DND-41 (cell line): ENCODE measurements at regions not wholly inside any gene's neighbourhood (a gene's known extent, or its start where the extent isn't known, plus 50 kb on each side); places are given as distances from the start of the nearest gene placed in this dataset.

ENCODE experiments used
- CTCF ChIP-seq: IDR thresholded peaks from 2 replicates; pipeline ENCODE4 v1.5.1; 2012; ENCODE audit warnings: borderline replicate concordance, low read length, moderate library complexity, mild to moderate bottlenecking; ENCODE audit not compliant: poor library complexity, severe bottlenecking; ENCODE audit errors: extremely low read depth
- EZH2 ChIP-seq: IDR thresholded peaks from 3 replicates; pipeline ENCODE4 v1.6.1; 2012; ENCODE audit warnings: borderline replicate concordance, low read depth, mild to moderate bottlenecking, moderate library complexity, low read length, inconsistent platforms; ENCODE audit not compliant: severe bottlenecking

- no peak for TF ChIP-seq CTCF
- no peak for TF ChIP-seq EZH2
Measured at GRCh38 chr6:37559050-37559449, 59.4 kb upstream of the CCDC167 start.
